ENCODE measurements at regions not wholly inside any gene's neighbourhood (a gene's known extent, or its start where the extent isn't known, plus 50 kb on each side); places are given as distances from the start of the nearest gene placed in this dataset.
"Not testable (repeated sequence)": the region's sequence is repeated elsewhere in the genome, so short reads cannot be mapped to it uniquely, and the experiment has no call there.

- DNase-seq = no peak
Measured at GRCh38 chr13:88257706-88258105, 586.5 kb downstream of the SLITRK5 start.

- no peak for DNase-seq
Measured at GRCh38 chr13:88263808-88264207, 592.6 kb downstream of the SLITRK5 start.

- no peak for DNase-seq
Measured at GRCh38 chr13:88281841-88282240, 610.7 kb downstream of the SLITRK5 start.

- no peak for DNase-seq
Measured at GRCh38 chr13:88285329-88285728, 614.2 kb downstream of the SLITRK5 start.

GRCh38 chr13:88288326-88288725, 617.2 kb downstream of the SLITRK5 start:
- DNase-seq = no peak

GRCh38 chr13:88291731-88292130, 620.6 kb downstream of the SLITRK5 start:
- DNase-seq = not testable (repeated sequence)

GRCh38 chr13:88294368-88294767, 623.2 kb downstream of the SLITRK5 start:
- no peak for DNase-seq

GRCh38 chr13:88303157-88303556, 632.0 kb downstream of the SLITRK5 start:
- DNase-seq = no peak

- no peak for DNase-seq
Measured at GRCh38 chr13:88303605-88304004, 632.4 kb downstream of the SLITRK5 start.

- no peak for DNase-seq
Measured at GRCh38 chr13:88314496-88314895, 643.3 kb downstream of the SLITRK5 start.

GRCh38 chr13:88329066-88329465, 657.9 kb downstream of the SLITRK5 start:
- DNase-seq = no peak

GRCh38 chr13:88339271-88339741, 668.1 kb downstream of the SLITRK5 start:
- no peak for DNase-seq

- no peak for DNase-seq
Measured at GRCh38 chr13:88345171-88345847, 674.1 kb downstream of the SLITRK5 start.

GRCh38 chr13:88360761-88361160, 689.6 kb downstream of the SLITRK5 start:
- DNase-seq = no peak

- DNase-seq = no peak
Measured at GRCh38 chr13:88369866-88370265, 698.7 kb downstream of the SLITRK5 start.

- DNase-seq = no peak
Measured at GRCh38 chr13:88376760-88377388, 705.7 kb downstream of the SLITRK5 start.

- no peak for DNase-seq
Measured at GRCh38 chr13:88377852-88378251, 706.7 kb downstream of the SLITRK5 start.

GRCh38 chr13:88384542-88384941, 713.4 kb downstream of the SLITRK5 start:
- no peak for DNase-seq

GRCh38 chr13:88395804-88396203, 724.6 kb downstream of the SLITRK5 start:
- no peak for DNase-seq

GRCh38 chr13:88411696-88412095, 740.5 kb downstream of the SLITRK5 start:
- DNase-seq = no peak

GRCh38 chr13:88417801-88418200, 746.6 kb downstream of the SLITRK5 start:
- no peak for DNase-seq

- DNase-seq = no peak
Measured at GRCh38 chr13:88424463-88424862, 753.3 kb downstream of the SLITRK5 start.

GRCh38 chr13:88426661-88427060, 755.5 kb downstream of the SLITRK5 start:
- no peak for DNase-seq

GRCh38 chr13:88429862-88430261, 758.7 kb downstream of the SLITRK5 start:
- no peak for DNase-seq

- no peak for DNase-seq
Measured at GRCh38 chr13:88434953-88435352, 763.8 kb downstream of the SLITRK5 start.

All from NCI-H1694 treated with DMSO at 0.1 percent for 48 hours (cell line).